DND-41 (cell line): ENCODE measurements at regions not wholly inside any gene's neighbourhood (a gene's known extent, or its start where the extent isn't known, plus 50 kb on each side); places are given as distances from the start of the nearest gene placed in this dataset.
"Not testable (repeated sequence)": the region's sequence is repeated elsewhere in the genome, so short reads cannot be mapped to it uniquely, and the experiment has no call there.

Experiments used
- ATAC-seq: fragments of 200-7000 bp; cut with Tn5 transposase; 3 replicates; pipeline ENCODE4 v1.9.1; 2021; ENCODE audit warnings: low read depth; ENCODE audit not compliant: insufficient read depth
- DNase-seq: peaks from one replicate; pipeline ENCODE4 v3.0.0-alpha.2; 2020
- H2AFZ ChIP-seq: 2 replicates; pipeline ENCODE4 v1.6.0; 2012; ENCODE audit warnings: low read depth, low read length
- H3K27ac ChIP-seq: 2 replicates; pipeline ENCODE4 v1.5.1; 2012; ENCODE audit warnings: low read length, inconsistent platforms
- H3K27me3 ChIP-seq: fragments of 200-600 bp; sonication (generic); 2 replicates; pipeline ENCODE4 v1.6.0; 2012; ENCODE audit warnings: low read length, mild to moderate bottlenecking, inconsistent platforms; ENCODE audit not compliant: insufficient read depth, poor library complexity
- H3K36me3 ChIP-seq: 2 replicates; pipeline ENCODE4 v1.5.1; 2012; ENCODE audit warnings: low read length, inconsistent platforms; ENCODE audit not compliant: insufficient read depth
- H3K4me1 ChIP-seq: 2 replicates; pipeline ENCODE4 v1.5.1; 2012; ENCODE audit warnings: mild to moderate bottlenecking, low read length; ENCODE audit not compliant: insufficient read depth
- H3K4me2 ChIP-seq: 2 replicates; pipeline ENCODE4 v1.6.0; 2012; ENCODE audit warnings: mild to moderate bottlenecking, moderate library complexity, low read length, inconsistent platforms; ENCODE audit not compliant: insufficient read depth
- H3K4me3 ChIP-seq, 2 experiments: fragments of 200-600 bp in 1 of 2; shearing (Covaris generic) in 1 of 2; 2 replicates each; pipeline ENCODE4 v1.5.1; 2012 to 2016; ENCODE audit warnings: inconsistent platforms in 2 of 2, low read length in 2 of 2, mild to moderate bottlenecking in 2 of 2, low read depth in 1 of 2, moderate library complexity in 1 of 2
- H3K79me2 ChIP-seq: 2 replicates; pipeline ENCODE4 v1.6.0; 2012; ENCODE audit warnings: low read length, inconsistent platforms; ENCODE audit not compliant: insufficient read depth
- H3K9ac ChIP-seq: 2 replicates; pipeline ENCODE4 v1.6.0; 2012; ENCODE audit warnings: low read depth, mild to moderate bottlenecking, inconsistent platforms, low read length, moderate library complexity
- H3K9me3 ChIP-seq: 2 replicates; pipeline ENCODE4 v1.5.1; 2012; ENCODE audit warnings: low read length, moderate library complexity, mild to moderate bottlenecking, inconsistent platforms; ENCODE audit not compliant: insufficient read depth, severe bottlenecking
- H4K20me1 ChIP-seq: 2 replicates; pipeline ENCODE4 v1.6.0; 2012; ENCODE audit warnings: low read length; ENCODE audit not compliant: insufficient read depth
- CTCF ChIP-seq: IDR thresholded peaks from 2 replicates; pipeline ENCODE4 v1.5.1; 2012; ENCODE audit warnings: borderline replicate concordance, low read length, moderate library complexity, mild to moderate bottlenecking; ENCODE audit not compliant: poor library complexity, severe bottlenecking; ENCODE audit errors: extremely low read depth
- EZH2 ChIP-seq: IDR thresholded peaks from 3 replicates; pipeline ENCODE4 v1.6.1; 2012; ENCODE audit warnings: borderline replicate concordance, low read depth, mild to moderate bottlenecking, moderate library complexity, low read length, inconsistent platforms; ENCODE audit not compliant: severe bottlenecking

GRCh38 chr6:160818934-160819333, 116.9 kb downstream of the PLG start:
- Histone ChIP-seq H3K27me3 (no peaks in the 10 kb centered on the region), H3K9me3 (peaks cover 3% of the 10 kb centered on the region), H3K4me1 (no peaks in the 10 kb centered on the region), H3K36me3 (no peaks in the 10 kb centered on the region), H3K79me2 (no peaks in the 10 kb centered on the region), H3K27ac (no peak overlapping the region), H3K4me3 (no peak overlapping the region), H3K4me2 (no peak overlapping the region), H2AFZ (no peak overlapping the region), H3K9ac (no peak overlapping the region), H4K20me1 (no peaks in the 10 kb centered on the region)
- TF ChIP-seq CTCF: no peak
- TF ChIP-seq EZH2: no peak
- no peak for DNase-seq
- ATAC-seq: no peak

- not testable (repeated sequence) for H4K20me1 ChIP-seq, H3K9ac ChIP-seq, H2AFZ ChIP-seq, H3K27ac ChIP-seq, H3K4me3 ChIP-seq, H3K36me3 ChIP-seq, ATAC-seq, H3K79me2 ChIP-seq, H3K27me3 ChIP-seq, DNase-seq, H3K4me1 ChIP-seq, H3K9me3 ChIP-seq, H3K4me2 ChIP-seq
Observed at GRCh38 chr6:160820661-160821060, 118.6 kb downstream of the PLG start.

- Histone ChIP-seq H2AFZ (no peak overlapping the region), H3K4me1 (no peaks in the 10 kb centered on the region), H4K20me1 (no peaks in the 10 kb centered on the region), H3K4me3 (no peak overlapping the region), H3K27me3 (no peaks in the 10 kb centered on the region), H3K79me2 (no peaks in the 10 kb centered on the region), H3K9me3 (no peaks in the 10 kb centered on the region), H3K4me2 (no peak overlapping the region), H3K36me3 (no peaks in the 10 kb centered on the region), H3K9ac (no peak overlapping the region), H3K27ac (no peak overlapping the region)
- TF ChIP-seq EZH2 (no peak), CTCF (no peak)
- DNase-seq: no peak
- ATAC-seq: no peak
Observed at GRCh38 chr6:160831739-160832138, 129.7 kb downstream of the PLG start.

GRCh38 chr6:160832422-160832821, 130.4 kb downstream of the PLG start:
- no peaks in the 10 kb centered on the region for H3K36me3 ChIP-seq
- no peak overlapping the region for H3K27ac ChIP-seq
- H3K4me3 ChIP-seq: no peak overlapping the region
- no peaks in the 10 kb centered on the region for H3K27me3 ChIP-seq
- DNase-seq: no peak
- no peaks in the 10 kb centered on the region for H3K79me2 ChIP-seq
- H2AFZ ChIP-seq: no peak overlapping the region
- no peaks in the 10 kb centered on the region for H3K9me3 ChIP-seq
- H3K4me2 ChIP-seq: no peak overlapping the region
- no peaks in the 10 kb centered on the region for H3K4me1 ChIP-seq
- H4K20me1 ChIP-seq: no peaks in the 10 kb centered on the region
- H3K9ac ChIP-seq: no peak overlapping the region
- no peak for TF ChIP-seq CTCF
- TF ChIP-seq EZH2: no peak
- no peak for ATAC-seq
